NOMO-1 treated with dmso at 0.1 percent for 144 hours (cell line): ENCODE measurements at regions not wholly inside any gene's neighbourhood (a gene's known extent, or its start where the extent isn't known, plus 50 kb on each side); places are given as distances from the start of the nearest gene placed in this dataset.
A peak's percentile ranks its signal among the peaks of the same experiment; 100 is the strongest.
"Not testable (repeated sequence)": the region's sequence is repeated elsewhere in the genome, so short reads cannot be mapped to it uniquely, and the experiment has no call there.

Experiments used
- DNase-seq: peaks from one replicate; lab custom pipeline; 2025; ENCODE audit not compliant: unreplicated experiment; lab: John Stamatoyannopoulos, UW

- no peak for DNase-seq
Measured at GRCh38 chrX:109875831-109876230, 127.1 kb upstream of the TMEM164 start.

- no peak for DNase-seq
Measured at GRCh38 chrX:109878236-109878635, 124.7 kb upstream of the TMEM164 start.

- no peak for DNase-seq
Measured at GRCh38 chrX:109879991-109880390, 122.9 kb upstream of the TMEM164 start.

GRCh38 chrX:109880629-109881028, 122.3 kb upstream of the TMEM164 start:
- peak; percentile 77 for DNase-seq

GRCh38 chrX:109886122-109886761, 116.7 kb upstream of the TMEM164 start:
- DNase-seq: peak; percentile 29

GRCh38 chrX:109889289-109890006, 113.5 kb upstream of the TMEM164 start:
- DNase-seq: peak; percentile 82

- no peak for DNase-seq
Measured at GRCh38 chrX:109890300-109890699, 112.6 kb upstream of the TMEM164 start.

- DNase-seq: no peak
Measured at GRCh38 chrX:109890910-109891502, 111.9 kb upstream of the TMEM164 start.

GRCh38 chrX:109896024-109896423, 106.9 kb upstream of the TMEM164 start:
- not testable (repeated sequence) for DNase-seq

- no peak for DNase-seq
Measured at GRCh38 chrX:109902665-109903064, 100.2 kb upstream of the TMEM164 start.

- no peak for DNase-seq
Measured at GRCh38 chrX:109911046-109911445, 91.9 kb upstream of the TMEM164 start.

- not testable (repeated sequence) for DNase-seq
Measured at GRCh38 chrX:109912993-109913392, 89.9 kb upstream of the TMEM164 start.

- DNase-seq: no peak
Measured at GRCh38 chrX:109914114-109914849, 88.6 kb upstream of the TMEM164 start.

- no peak for DNase-seq
Measured at GRCh38 chrX:109918753-109919152, 84.2 kb upstream of the TMEM164 start.

GRCh38 chrX:109920325-109920724, 82.6 kb upstream of the TMEM164 start:
- DNase-seq: no peak

GRCh38 chrX:109920868-109921267, 82.0 kb upstream of the TMEM164 start:
- no peak for DNase-seq

- no peak for DNase-seq
Measured at GRCh38 chrX:109922190-109922589, 80.7 kb upstream of the TMEM164 start.

GRCh38 chrX:109925003-109925402, 77.9 kb upstream of the TMEM164 start:
- not testable (repeated sequence) for DNase-seq

- DNase-seq: no peak
Measured at GRCh38 chrX:109925656-109926055, 77.3 kb upstream of the TMEM164 start.

- no peak for DNase-seq
Measured at GRCh38 chrX:109926118-109926517, 76.8 kb upstream of the TMEM164 start.
